HCT116 (cell line): ENCODE measurements at regions not wholly inside any gene's neighbourhood (a gene's known extent, or its start where the extent isn't known, plus 50 kb on each side); places are given as distances from the start of the nearest gene placed in this dataset.

Source experiments
- ATAC-seq: fragments of 200-7000 bp; cut with Tn5 transposase; 2 replicates; pipeline ENCODE4 v1.9.1; 2020; ENCODE audit warnings: mild to moderate bottlenecking, moderate library complexity
- BruUV-seq: library from RNA; stranded (reverse); fragments of 400-500 nt; replicated peaks from 2 replicates; lab custom pipeline; 2021; lab: Mats Ljungman, UMichigan
- CTCF ChIA-PET: fragments of 300-600 bp; sonication (Branson Sonifier 250); formaldehyde crosslinking; loops from one replicate; lab custom pipeline; 2021; ENCODE audit warnings: antibody characterized with exemption; lab: Charles Lee
- POLR2A ChIA-PET: fragments of 300-600, 350-600 bp; sonication (Branson Sonifier 250); formaldehyde crosslinking; loops from one replicate; lab custom pipeline; 2021; ENCODE audit warnings: antibody characterized with exemption; lab: Charles Lee
- RAD21 ChIA-PET, 2 experiments: fragments of 300-600 bp; sonication (Branson Sonifier 250); formaldehyde crosslinking; loops; one replicate each; lab custom pipeline; 2023; ENCODE audit warnings: low total read pairs in 2 of 2; ENCODE audit not compliant: uncharacterized antibody in 2 of 2, unreplicated experiment in 2 of 2, low non-redundant PET in 1 of 2; lab: Charles Lee
- DNase-seq: peaks from one replicate; pipeline ENCODE4 v3.0.0-alpha.2; 2010; ENCODE audit warnings: low read depth, low spot score
- H2AFZ ChIP-seq: fragments of 200-600 bp; shearing (Covaris generic), sonication (generic); 2 replicates; pipeline ENCODE4 v1.6.1; 2017; ENCODE audit warnings: low read depth, mixed run types, mixed read lengths, antibody characterized with exemption, low read length; ENCODE audit not compliant: poor library complexity, severe bottlenecking
- H3K27ac ChIP-seq: 2 replicates; pipeline ENCODE4 v1.5.1; 2012; ENCODE audit warnings: low read depth, low read length
- H3K27me3 ChIP-seq: fragments of 200-600 bp; sonication (generic); 2 replicates; pipeline ENCODE4 v1.6.1; 2016; ENCODE audit warnings: mixed run types, low read length, mixed read lengths; ENCODE audit not compliant: insufficient read depth
- H3K36me3 ChIP-seq, 2 experiments: fragments of 200-500 bp in 1 of 2; fragments of 200-600 bp in 1 of 2; sonication (Bioruptor generic) in 1 of 2; sonication (generic) in 1 of 2; 2 replicates each; pipeline versions ENCODE4 v1.5.1 to v1.6.1; 2014 to 2016; ENCODE audit warnings: low read length in 2 of 2, inconsistent platforms in 1 of 2, mixed read lengths in 1 of 2, mixed run types in 1 of 2; ENCODE audit not compliant: insufficient read depth in 2 of 2, control insufficient read depth in 1 of 2
- H3K4me1 ChIP-seq, 2 experiments: fragments of 200-600 bp in 1 of 2; sonication (generic) in 1 of 2; 2 replicates each; pipeline versions ENCODE4 v1.5.1 to v1.6.1; 2012 to 2017; ENCODE audit warnings: low read length in 2 of 2, inconsistent platforms in 1 of 2, mild to moderate bottlenecking in 1 of 2, mixed read lengths in 1 of 2, mixed run types in 1 of 2, moderate library complexity in 1 of 2; ENCODE audit not compliant: insufficient read depth in 2 of 2, control insufficient read depth in 1 of 2
- H3K4me2 ChIP-seq: fragments of 200-600 bp; sonication (generic); 2 replicates; pipeline ENCODE4 v1.6.1; 2017; ENCODE audit warnings: mixed run types, low read length, mixed read lengths
- H3K4me3 ChIP-seq, 2 experiments: fragments of 200-600 bp in 1 of 2; sonication (generic) in 1 of 2; replicated peaks in 1 of 2; 2 replicates each; pipeline ENCODE4 v1.5.1; 2011 to 2016; ENCODE audit warnings: low read length in 2 of 2, control low read depth in 1 of 2, low read depth in 1 of 2, mild to moderate bottlenecking in 1 of 2, mixed read lengths in 1 of 2, mixed run types in 1 of 2
- H3K79me2 ChIP-seq: fragments of 200-600 bp; sonication (generic); 2 replicates; pipeline ENCODE4 v1.6.1; 2017; ENCODE audit warnings: mild to moderate bottlenecking, mixed run types, low read length, moderate library complexity, mixed read lengths; ENCODE audit not compliant: insufficient read depth
- H3K9ac ChIP-seq: fragments of 200-600 bp; sonication (generic); 2 replicates; pipeline ENCODE4 v1.6.1; 2016; ENCODE audit warnings: low read length, mixed read lengths
- H3K9me2 ChIP-seq: fragments of 200-600 bp; sonication (generic), shearing (Covaris generic); 2 replicates; pipeline ENCODE4 v1.6.1; 2017; ENCODE audit warnings: mixed run types, mild to moderate bottlenecking, moderate library complexity; ENCODE audit not compliant: insufficient read depth
- H3K9me3 ChIP-seq, 2 experiments: fragments of 200-500 bp in 1 of 2; fragments of 200-600 bp in 1 of 2; sonication (Bioruptor generic) in 1 of 2; sonication (generic) in 1 of 2; 2 replicates each; pipeline ENCODE4 v1.6.1; 2014 to 2017; ENCODE audit warnings: low read length in 2 of 2, mixed read lengths in 2 of 2, inconsistent platforms in 1 of 2, low read depth in 1 of 2, mild to moderate bottlenecking in 1 of 2, mixed run types in 1 of 2, moderate library complexity in 1 of 2; ENCODE audit not compliant: control insufficient read depth in 1 of 2, insufficient read depth in 1 of 2
- H4K20me1 ChIP-seq: fragments of 200-600 bp; sonication (generic), shearing (Covaris generic); 2 replicates; pipeline ENCODE4 v1.6.1; 2017; ENCODE audit warnings: mixed run types, mild to moderate bottlenecking, moderate library complexity; ENCODE audit not compliant: insufficient read depth
- CBX3 ChIP-seq: IDR thresholded peaks from 2 replicates; pipeline ENCODE4 v1.6.1; 2012; ENCODE audit warnings: low read depth
- EGR1 ChIP-seq: IDR thresholded peaks from 2 replicates; pipeline ENCODE4 v1.6.1; 2012; ENCODE audit warnings: low read depth
- ELF1 ChIP-seq: IDR thresholded peaks from 2 replicates; pipeline ENCODE4 v1.6.1; 2012; ENCODE audit warnings: low read depth, borderline replicate concordance
- EZH2phosphoT487 ChIP-seq: fragments of 200-600 bp; IDR thresholded peaks from 2 replicates; pipeline ENCODE4 v1.6.1; 2018; ENCODE audit warnings: antibody characterized with exemption, borderline replicate concordance
- FOSL1 ChIP-seq: IDR thresholded peaks from 2 replicates; pipeline ENCODE4 v1.6.1; 2012; ENCODE audit warnings: low read depth
- SIN3A ChIP-seq: IDR thresholded peaks from 2 replicates; pipeline ENCODE4 v1.6.1; 2012; ENCODE audit warnings: low read depth
- SRF ChIP-seq: IDR thresholded peaks from 2 replicates; pipeline ENCODE4 v1.6.1; 2012; ENCODE audit warnings: low read depth
- TCF7L2 ChIP-seq: IDR thresholded peaks from 2 replicates; pipeline ENCODE4 v1.7.0; 2011; ENCODE audit warnings: borderline replicate concordance, inconsistent platforms; ENCODE audit not compliant: insufficient read depth, insufficient read length; ENCODE audit errors: extremely low read depth
- ZNF274 ChIP-seq: fragments of 200-500 bp; sonication (Bioruptor generic); IDR thresholded peaks from 2 replicates; pipeline ENCODE4 v1.6.1; 2014; ENCODE audit warnings: mild to moderate bottlenecking, low read depth, low read length, inconsistent platforms
- intact Hi-C: fragments of 100-400 bp; cut with micrococcal nuclease; formaldehyde crosslinking; loops from 2 replicates; pipeline ENCODE4 v1.10.0; 2022
- TF ChIP-seq, protein P1 (sequence below): IDR thresholded peaks from 2 replicates; pipeline ENCODE4 v1.6.1; 2012
- TF ChIP-seq, protein P2 (sequence below): IDR thresholded peaks from 2 replicates; pipeline ENCODE4 v1.6.1; 2011; ENCODE audit warnings: mild to moderate bottlenecking, low read length, moderate library complexity; ENCODE audit not compliant: insufficient replicate concordance; ENCODE audit errors: extremely low read depth

DNA sequence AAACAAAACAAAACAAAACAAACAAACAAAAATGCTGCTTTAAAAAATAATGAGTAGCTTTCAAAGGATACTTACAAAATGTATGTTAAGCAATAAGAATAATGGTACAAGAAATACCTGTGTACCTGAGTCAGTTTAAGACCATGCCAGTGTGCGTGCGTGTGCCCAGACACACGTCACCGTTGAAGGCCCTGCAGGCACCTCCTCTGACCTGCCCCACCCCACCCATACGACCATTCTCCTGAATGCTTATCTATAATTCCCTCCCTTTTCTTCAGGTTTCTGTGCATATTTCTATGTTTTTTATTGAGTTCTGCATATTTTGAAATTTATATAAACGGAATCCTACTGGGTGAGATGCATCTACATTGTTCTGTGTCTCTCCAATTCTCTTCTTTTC, 374.2 kb upstream of the KLF6 start:
- no peak overlapping the region for H3K4me2 ChIP-seq
- DNase-seq (no peak), ATAC-seq (no peak)
- no peak overlapping the region for H2AFZ ChIP-seq
- H3K27ac ChIP-seq = no peak overlapping the region
- RAD21 ChIA-PET = no interaction called here
- no peaks in the 10 kb centered on the region for H3K9me3 ChIP-seq
- H3K79me2 ChIP-seq = no peaks in the 10 kb centered on the region
- intact Hi-C loops = loop anchor here (10.0 kb wide), 1 partner anchor 374 kb away; the partner anchor contains the start of gene KLF6
- no peak overlapping the region for H3K9ac ChIP-seq
- H3K27me3 ChIP-seq = no peaks in the 10 kb centered on the region
- CTCF ChIA-PET = no interaction called here
- no peaks in the 10 kb centered on the region for H3K4me1 ChIP-seq
- no peaks in the 10 kb centered on the region for H3K9me2 ChIP-seq
- no peaks in the 10 kb centered on the region for H3K36me3 ChIP-seq
- no TSS peak for BruUV-seq
- POLR2A ChIA-PET = interaction anchor here (0.6 kb wide), 1 partner anchor 349 kb away, joined by 3 read pairs; no protein-coding TSS in a partner anchor
- H3K4me3 ChIP-seq = no peak overlapping the region
- no peaks in the 10 kb centered on the region for H4K20me1 ChIP-seq
- TF ChIP-seq ZNF274 = no peak
- TF ChIP-seq, protein P1, sequence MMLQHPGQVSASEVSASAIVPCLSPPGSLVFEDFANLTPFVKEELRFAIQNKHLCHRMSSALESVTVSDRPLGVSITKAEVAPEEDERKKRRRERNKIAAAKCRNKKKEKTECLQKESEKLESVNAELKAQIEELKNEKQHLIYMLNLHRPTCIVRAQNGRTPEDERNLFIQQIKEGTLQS = no peak
- TF ChIP-seq CBX3 = no peak
- TF ChIP-seq SIN3A = no peak
- TF ChIP-seq EGR1 = no peak
- no peak for TF ChIP-seq EZH2phosphoT487
- TF ChIP-seq FOSL1 = no peak
- no peak for TF ChIP-seq SRF
- no peak for TF ChIP-seq ELF1
- TF ChIP-seq, protein P2, sequence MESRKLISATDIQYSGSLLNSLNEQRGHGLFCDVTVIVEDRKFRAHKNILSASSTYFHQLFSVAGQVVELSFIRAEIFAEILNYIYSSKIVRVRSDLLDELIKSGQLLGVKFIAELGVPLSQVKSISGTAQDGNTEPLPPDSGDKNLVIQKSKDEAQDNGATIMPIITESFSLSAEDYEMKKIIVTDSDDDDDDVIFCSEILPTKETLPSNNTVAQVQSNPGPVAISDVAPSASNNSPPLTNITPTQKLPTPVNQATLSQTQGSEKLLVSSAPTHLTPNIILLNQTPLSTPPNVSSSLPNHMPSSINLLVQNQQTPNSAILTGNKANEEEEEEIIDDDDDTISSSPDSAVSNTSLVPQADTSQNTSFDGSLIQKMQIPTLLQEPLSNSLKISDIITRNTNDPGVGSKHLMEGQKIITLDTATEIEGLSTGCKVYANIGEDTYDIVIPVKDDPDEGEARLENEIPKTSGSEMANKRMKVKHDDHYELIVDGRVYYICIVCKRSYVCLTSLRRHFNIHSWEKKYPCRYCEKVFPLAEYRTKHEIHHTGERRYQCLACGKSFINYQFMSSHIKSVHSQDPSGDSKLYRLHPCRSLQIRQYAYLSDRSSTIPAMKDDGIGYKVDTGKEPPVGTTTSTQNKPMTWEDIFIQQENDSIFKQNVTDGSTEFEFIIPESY = no peak
- TF ChIP-seq TCF7L2 = no peak
